Naive thymus-derived CD4-positive, alpha-beta T cell (primary cell): ENCODE measurements at regions not wholly inside any gene's neighbourhood (a gene's known extent, or its start where the extent isn't known, plus 50 kb on each side); places are given as distances from the start of the nearest gene placed in this dataset.
A peak's percentile ranks its signal among the peaks of the same experiment; 100 is the strongest.

Experiments
- ATAC-seq: fragments of 150-1000 bp; cut with Tn5 transposase; 2 replicates; pipeline ENCODE4 v1.10.0; 2021; ENCODE audit warnings: mild to moderate bottlenecking, moderate library complexity
- CTCF ChIA-PET: fragments of 350-600 bp; sonication (Branson Sonifier 250); formaldehyde crosslinking; loops from one replicate; lab custom pipeline; 2021; ENCODE audit warnings: antibody characterized with exemption; lab: Charles Lee
- POLR2A ChIA-PET: fragments of 350-600 bp; sonication (Branson Sonifier 250); formaldehyde crosslinking; loops from one replicate; lab custom pipeline; 2021; ENCODE audit warnings: antibody characterized with exemption, inconsistent platforms; lab: Charles Lee
- DNase-seq, 9 donors: peaks; one replicate each; pipeline versions ENCODE4 v3.0.0 to v3.0.0-alpha.2; 2020 to 2022; ENCODE audit warnings: mixed read lengths in 1 of 9
- H3K27ac ChIP-seq: one replicate; pipeline ENCODE4 v1.7.0; 2013; ENCODE audit warnings: mild to moderate bottlenecking, low read depth, low read length, moderate library complexity
- H3K27me3 ChIP-seq, 2 donors: one replicate each; pipeline ENCODE4 v1.7.0; 2013; ENCODE audit warnings: low read length in 2 of 2, mild to moderate bottlenecking in 2 of 2, moderate library complexity in 2 of 2; ENCODE audit not compliant: control insufficient read depth in 2 of 2, insufficient read depth in 2 of 2
- H3K36me3 ChIP-seq, 3 experiments: 1 replicate in 2 of 3; 2 replicates in 1 of 3; pipeline ENCODE4 v1.7.0; 2013; ENCODE audit warnings: low read length in 3 of 3, mild to moderate bottlenecking in 3 of 3, moderate library complexity in 1 of 3; ENCODE audit not compliant: insufficient read depth in 3 of 3, control insufficient read depth in 2 of 3
- H3K4me1 ChIP-seq, 2 donors: one replicate each; pipeline ENCODE4 v1.7.0; 2013; ENCODE audit warnings: low read length in 2 of 2, mild to moderate bottlenecking in 2 of 2, moderate library complexity in 1 of 2; ENCODE audit not compliant: control insufficient read depth in 2 of 2, insufficient read depth in 2 of 2
- H3K4me3 ChIP-seq: 2 replicates; pipeline ENCODE4 v1.7.0; 2013; ENCODE audit warnings: mild to moderate bottlenecking, low read length
- H3K9me3 ChIP-seq, 3 experiments: 1 replicate in 2 of 3; 2 replicates in 1 of 3; pipeline ENCODE4 v1.7.0; 2013; ENCODE audit warnings: low read length in 3 of 3; ENCODE audit not compliant: control insufficient read depth in 2 of 3
- H3K27ac Mint-ChIP-seq, 9 donors: one replicate each; pipeline ENCODE4 v1.8.0; 2020 to 2022; ENCODE audit warnings: mixed read lengths in 9 of 9, mild to moderate bottlenecking in 8 of 9, moderate library complexity in 5 of 9, inconsistent platforms in 2 of 9
- H3K27me3 Mint-ChIP-seq, 5 donors: one replicate each; pipeline ENCODE4 v1.8.0; 2021 to 2022; ENCODE audit warnings: mixed read lengths in 5 of 5, mild to moderate bottlenecking in 1 of 5
- H3K36me3 Mint-ChIP-seq, 5 donors: one replicate each; pipeline ENCODE4 v1.8.0; 2020 to 2022; ENCODE audit warnings: mixed read lengths in 5 of 5, mild to moderate bottlenecking in 3 of 5, inconsistent platforms in 1 of 5
- H3K4me1 Mint-ChIP-seq, 7 donors: one replicate each; pipeline ENCODE4 v1.8.0; 2020 to 2022; ENCODE audit warnings: mixed read lengths in 7 of 7, mild to moderate bottlenecking in 3 of 7, inconsistent platforms in 1 of 7
- H3K4me3 Mint-ChIP-seq, 10 donors: one replicate each; pipeline ENCODE4 v1.8.0; 2020 to 2022; ENCODE audit warnings: mild to moderate bottlenecking in 10 of 10, mixed read lengths in 10 of 10, moderate library complexity in 6 of 10, inconsistent platforms in 2 of 10
- H3K9me3 Mint-ChIP-seq, 11 donors: one replicate each; pipeline ENCODE4 v1.8.0; 2020 to 2022; ENCODE audit warnings: mixed read lengths in 11 of 11, mild to moderate bottlenecking in 4 of 11, inconsistent platforms in 1 of 11, moderate library complexity in 1 of 11
- intact Hi-C, 2 donors: fragments of 100-400 bp; cut with micrococcal nuclease; formaldehyde crosslinking; loops; one replicate each; pipeline ENCODE4 v1.15.1; 2023

- Mint-ChIP-seq H3K27me3 (peaks cover 1 to 14% (median 7%) of the 10 kb centered on the region in 5 donors), H3K4me3 (no peak overlapping the region), H3K9me3 (no peaks in the 10 kb centered on the region), H3K27ac (no peak overlapping the region), H3K36me3 (no peaks in the 10 kb centered on the region), H3K4me1 (no peaks in the 10 kb centered on the region)
- ATAC-seq (no peak), DNase-seq (no peak)
- H3K27ac ChIP-seq: no peak overlapping the region
- no peaks in the 10 kb centered on the region for H3K36me3 ChIP-seq
- no peaks in the 10 kb centered on the region for H3K4me1 ChIP-seq
- no peaks in the 10 kb centered on the region for H3K9me3 ChIP-seq
- ChIA-PET CTCF (no interaction called here), POLR2A (no interaction called here)
- intact Hi-C loops: no loop called here
- no peak overlapping the region for H3K4me3 ChIP-seq
- H3K27me3 ChIP-seq: peaks cover 0 to 5% of the 10 kb centered on the region in 2 donors
These were observed 94.7 kb upstream of the DIO3 start for GRCh38 chr14:101466456-101467180.

GRCh38 chr14:101467181-101467926, 93.9 kb upstream of the DIO3 start:
- H3K36me3 Mint-ChIP-seq: no peaks in the 10 kb centered on the region
- no peak for ATAC-seq
- no peak overlapping the region for H3K27ac Mint-ChIP-seq
- intact Hi-C loops: no loop called here
- ChIA-PET CTCF (no interaction called here), POLR2A (no interaction called here)
- H3K9me3 Mint-ChIP-seq: no peaks in the 10 kb centered on the region
- no peaks in the 10 kb centered on the region for H3K4me1 Mint-ChIP-seq
- H3K36me3 ChIP-seq: no peaks in the 10 kb centered on the region
- H3K27me3 Mint-ChIP-seq: peaks cover 0 to 11% (median 4%) of the 10 kb centered on the region in 5 donors
- no peak overlapping the region for H3K4me3 ChIP-seq
- no peak for DNase-seq
- H3K27ac ChIP-seq: no peak overlapping the region
- no peak overlapping the region for H3K4me3 Mint-ChIP-seq
- H3K4me1 ChIP-seq: no peaks in the 10 kb centered on the region
- peaks cover 0 to 5% of the 10 kb centered on the region in 2 donors for H3K27me3 ChIP-seq
- no peaks in the 10 kb centered on the region for H3K9me3 ChIP-seq

- H3K9me3 Mint-ChIP-seq: no peaks in the 10 kb centered on the region
- no peak for ATAC-seq
- no peaks in the 10 kb centered on the region for H3K4me1 Mint-ChIP-seq
- Histone ChIP-seq H3K4me3 (no peak overlapping the region), H3K9me3 (no peaks in the 10 kb centered on the region), H3K4me1 (no peaks in the 10 kb centered on the region), H3K36me3 (no peaks in the 10 kb centered on the region), H3K27me3 (peaks cover 0 to 5% of the 10 kb centered on the region in 2 donors), H3K27ac (no peak overlapping the region)
- intact Hi-C loops: no loop called here
- H3K36me3 Mint-ChIP-seq: no peaks in the 10 kb centered on the region
- peaks cover 0 to 16% (median 4%) of the 10 kb centered on the region in 5 donors for H3K27me3 Mint-ChIP-seq
- DNase-seq: no peak
- CTCF ChIA-PET: no interaction called here
- H3K4me3 Mint-ChIP-seq: no peak overlapping the region
- H3K27ac Mint-ChIP-seq: no peak overlapping the region
- POLR2A ChIA-PET: no interaction called here
These were observed 91.7 kb upstream of the DIO3 start for GRCh38 chr14:101469382-101470247.

GRCh38 chr14:101470266-101470665, 91.0 kb upstream of the DIO3 start:
- Mint-ChIP-seq H3K4me3 (no peak overlapping the region), H3K27me3 (peaks cover 0 to 11% (median 4%) of the 10 kb centered on the region in 5 donors), H3K36me3 (no peaks in the 10 kb centered on the region), H3K9me3 (peaks cover 0 to 2% (median 0%) of the 10 kb centered on the region in 11 donors), H3K27ac (no peak overlapping the region), H3K4me1 (no peaks in the 10 kb centered on the region)
- Histone ChIP-seq H3K27ac (no peak overlapping the region), H3K9me3 (no peaks in the 10 kb centered on the region), H3K36me3 (no peaks in the 10 kb centered on the region), H3K4me1 (no peaks in the 10 kb centered on the region), H3K27me3 (peaks cover 0 to 5% of the 10 kb centered on the region in 2 donors), H3K4me3 (no peak overlapping the region)
- intact Hi-C loops: no loop called here
- no peak for ATAC-seq
- ChIA-PET CTCF (no interaction called here), POLR2A (no interaction called here)
- DNase-seq: no peak

GRCh38 chr14:101471723-101472517, 89.4 kb upstream of the DIO3 start:
- DNase-seq (no peak), ATAC-seq (no peak)
- Mint-ChIP-seq H3K27me3 (peaks cover 0 to 18% (median 6%) of the 10 kb centered on the region in 5 donors), H3K9me3 (peaks cover 0 to 2% (median 0%) of the 10 kb centered on the region in 11 donors), H3K27ac (no peak overlapping the region), H3K4me3 (no peak overlapping the region), H3K36me3 (no peaks in the 10 kb centered on the region), H3K4me1 (no peaks in the 10 kb centered on the region)
- H3K27ac ChIP-seq: no peak overlapping the region
- ChIA-PET CTCF (no interaction called here), POLR2A (no interaction called here)
- H3K4me3 ChIP-seq: no peak overlapping the region
- no peaks in the 10 kb centered on the region for H3K4me1 ChIP-seq
- H3K36me3 ChIP-seq: no peaks in the 10 kb centered on the region
- intact Hi-C loops: no loop called here
- H3K27me3 ChIP-seq: no peaks in the 10 kb centered on the region
- H3K9me3 ChIP-seq: no peaks in the 10 kb centered on the region

- H3K4me1 Mint-ChIP-seq: no peaks in the 10 kb centered on the region
- no peak overlapping the region for H3K27ac ChIP-seq
- H3K36me3 ChIP-seq: no peaks in the 10 kb centered on the region
- DNase-seq (no peak), ATAC-seq (no peak)
- H3K4me3 ChIP-seq: no peak overlapping the region
- CTCF ChIA-PET: no interaction called here
- H3K27me3 ChIP-seq: no peaks in the 10 kb centered on the region
- H3K9me3 Mint-ChIP-seq: peaks cover 0 to 2% (median 0%) of the 10 kb centered on the region in 11 donors
- peak overlapping the region in 1 of 9 donors; percentile 33 for H3K27ac Mint-ChIP-seq
- intact Hi-C loops: no loop called here
- H3K4me3 Mint-ChIP-seq: no peak overlapping the region
- POLR2A ChIA-PET: no interaction called here
- H3K36me3 Mint-ChIP-seq: no peaks in the 10 kb centered on the region
- no peaks in the 10 kb centered on the region for H3K4me1 ChIP-seq
- H3K9me3 ChIP-seq: no peaks in the 10 kb centered on the region
- H3K27me3 Mint-ChIP-seq: peaks cover 0 to 21% (median 4%) of the 10 kb centered on the region in 5 donors
These were observed 88.8 kb upstream of the DIO3 start for GRCh38 chr14:101472518-101472849.
